Stimulated activated CD4-positive, alpha-beta T cell treated with anti-CD3 and anti-CD28 coated beads, Interleukin-4, amount 100 ng/mL, for 1 hour (primary cell): ENCODE measurements at regions not wholly inside any gene's neighbourhood (a gene's known extent, or its start where the extent isn't known, plus 50 kb on each side); places are given as distances from the start of the nearest gene placed in this dataset.

ENCODE experiments used
- DNase-seq: peaks from one replicate; pipeline ENCODE4 v3.0.0-alpha.2; 2020

GRCh38 chr15:37261685-37262084 is 161.3 kb upstream of the MEIS2 start:
- no peak for DNase-seq

- DNase-seq, result no peak
Measured at GRCh38 chr15:37262922-37263608, 162.7 kb upstream of the MEIS2 start.

DNA sequence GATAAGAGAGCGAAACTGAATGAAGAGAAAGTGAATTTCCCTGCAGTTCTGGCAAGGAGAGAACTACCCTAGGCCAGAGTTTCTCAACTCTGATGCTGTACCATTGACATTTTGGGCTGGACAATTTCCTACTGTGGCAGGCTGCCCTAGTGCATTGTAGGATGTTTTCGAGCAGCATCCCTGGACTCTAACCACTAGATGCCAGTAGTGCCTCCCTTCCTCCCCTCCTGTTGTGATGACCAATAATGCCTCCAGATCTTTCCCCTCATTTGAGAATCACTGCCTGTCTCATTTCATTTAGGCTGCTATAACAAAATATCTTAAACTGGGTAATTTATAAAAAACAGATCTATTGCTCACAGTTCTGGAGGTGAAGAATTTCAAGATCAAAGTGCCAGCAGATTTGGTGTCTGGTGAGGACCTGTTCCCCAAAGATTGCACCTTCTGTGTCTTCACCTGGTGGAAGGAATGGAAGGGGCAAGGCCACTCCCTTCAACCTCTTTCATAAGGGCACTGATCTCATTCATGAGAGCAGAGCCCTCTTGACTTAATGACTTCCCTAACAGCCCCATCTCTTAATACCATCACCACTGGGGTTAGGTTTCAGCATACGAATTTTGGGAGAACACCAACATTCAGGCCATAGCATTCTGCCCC is 188.9 kb upstream of the MEIS2 start:
- no peak for DNase-seq

- no peak for DNase-seq
Measured at GRCh38 chr15:37291920-37292319, 191.6 kb upstream of the MEIS2 start.

GRCh38 chr15:37298271-37298670 is 197.9 kb upstream of the MEIS2 start:
- no peak for DNase-seq

DNA sequence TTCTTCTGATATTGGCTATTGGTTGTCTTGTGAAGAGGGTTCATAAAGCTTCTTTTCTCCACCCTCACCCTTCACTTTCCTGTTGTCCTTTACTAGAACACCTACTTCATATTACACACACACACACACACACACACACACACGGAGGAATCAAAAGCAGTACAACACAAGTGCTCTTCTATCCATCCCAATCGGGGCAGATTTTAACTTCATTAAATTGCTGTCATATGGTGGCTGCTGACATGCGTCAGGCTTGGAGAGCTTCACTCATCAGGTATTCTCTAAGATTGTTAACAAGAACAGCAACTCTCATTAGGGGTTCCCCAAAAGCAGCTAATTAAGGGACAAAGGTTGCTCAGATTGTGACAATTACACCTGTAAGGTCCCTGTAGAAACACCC is 239.1 kb upstream of the MEIS2 start:
- DNase-seq, result no peak

- DNase-seq, result no peak
Measured at GRCh38 chr15:37339856-37340255, 239.5 kb upstream of the MEIS2 start.

DNA sequence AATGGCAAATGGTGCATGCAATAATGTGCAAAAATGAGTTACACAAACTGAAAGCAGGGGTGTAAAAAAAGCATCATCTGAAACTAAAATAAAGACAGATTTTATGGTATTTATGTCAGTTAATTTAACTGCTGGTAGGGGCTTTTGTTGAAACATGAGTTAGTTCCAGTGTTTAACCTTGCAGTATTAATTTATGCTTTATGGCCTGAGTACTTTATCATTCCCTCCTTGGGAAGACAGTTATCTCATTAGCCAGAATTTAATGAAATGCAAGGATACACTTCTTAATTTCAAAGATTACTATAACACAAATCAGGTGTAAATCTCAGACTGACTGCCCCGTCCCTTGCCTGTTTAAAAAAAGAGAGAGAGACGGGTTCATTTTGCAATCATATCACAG is 240.1 kb upstream of the MEIS2 start:
- no peak for DNase-seq

GRCh38 chr15:37359101-37359892 is 258.9 kb upstream of the MEIS2 start:
- DNase-seq, result no peak

- no peak for DNase-seq
Measured at GRCh38 chr15:37359893-37360290, 259.5 kb upstream of the MEIS2 start.

- DNase-seq, result no peak
Measured at GRCh38 chr15:37360724-37361123, 260.4 kb upstream of the MEIS2 start.

- DNase-seq, result no peak
Measured at GRCh38 chr15:37361621-37362020, 261.3 kb upstream of the MEIS2 start.

GRCh38 chr15:37362414-37362813 is 262.1 kb upstream of the MEIS2 start:
- DNase-seq, result no peak

- DNase-seq, result no peak
Measured at GRCh38 chr15:37368961-37369360, 268.6 kb upstream of the MEIS2 start.

- no peak for DNase-seq
Measured at GRCh38 chr15:37370941-37371340, 270.6 kb upstream of the MEIS2 start.

DNA sequence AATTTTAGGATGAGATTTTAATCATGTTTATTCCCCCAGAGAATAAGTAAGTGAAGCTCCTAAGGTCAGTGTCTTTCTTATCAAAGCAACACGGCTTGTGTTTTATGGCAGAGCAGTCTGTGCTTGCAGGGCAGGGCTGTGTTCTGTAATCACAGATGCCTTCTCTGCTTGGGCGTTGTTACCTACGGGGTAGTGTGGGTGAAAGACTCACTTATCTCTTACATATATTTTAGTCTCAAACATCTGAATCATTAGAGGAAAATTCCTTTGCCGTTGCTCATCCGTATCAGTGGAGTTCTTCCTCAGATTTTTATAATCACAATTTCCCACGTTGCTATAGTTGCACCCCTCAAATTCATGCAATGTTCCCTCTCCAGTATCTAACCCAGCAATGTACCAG is 271.7 kb upstream of the MEIS2 start:
- DNase-seq, result no peak

DNA sequence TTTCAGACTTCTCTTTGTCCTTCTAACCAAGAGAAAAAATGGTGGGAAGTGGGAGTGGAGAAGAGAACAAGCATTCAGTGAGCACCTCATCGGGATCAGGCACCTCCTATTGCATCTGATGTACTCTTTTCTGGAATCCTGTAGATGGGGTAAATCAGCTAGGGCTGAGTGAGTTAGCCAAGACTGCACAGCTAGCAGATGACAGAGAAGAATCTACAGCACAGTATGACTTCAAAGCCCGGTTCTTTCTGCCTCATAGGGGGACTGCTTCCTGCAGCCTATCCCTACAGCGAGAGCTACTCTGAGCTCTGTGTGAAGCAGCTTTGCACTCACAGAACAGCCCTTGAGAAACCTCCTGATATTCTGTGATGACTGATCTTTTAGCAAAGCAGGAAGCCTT is 275.2 kb upstream of the MEIS2 start:
- no peak for DNase-seq

GRCh38 chr15:37377428-37377827 is 277.1 kb upstream of the MEIS2 start:
- DNase-seq, result no peak

DNA sequence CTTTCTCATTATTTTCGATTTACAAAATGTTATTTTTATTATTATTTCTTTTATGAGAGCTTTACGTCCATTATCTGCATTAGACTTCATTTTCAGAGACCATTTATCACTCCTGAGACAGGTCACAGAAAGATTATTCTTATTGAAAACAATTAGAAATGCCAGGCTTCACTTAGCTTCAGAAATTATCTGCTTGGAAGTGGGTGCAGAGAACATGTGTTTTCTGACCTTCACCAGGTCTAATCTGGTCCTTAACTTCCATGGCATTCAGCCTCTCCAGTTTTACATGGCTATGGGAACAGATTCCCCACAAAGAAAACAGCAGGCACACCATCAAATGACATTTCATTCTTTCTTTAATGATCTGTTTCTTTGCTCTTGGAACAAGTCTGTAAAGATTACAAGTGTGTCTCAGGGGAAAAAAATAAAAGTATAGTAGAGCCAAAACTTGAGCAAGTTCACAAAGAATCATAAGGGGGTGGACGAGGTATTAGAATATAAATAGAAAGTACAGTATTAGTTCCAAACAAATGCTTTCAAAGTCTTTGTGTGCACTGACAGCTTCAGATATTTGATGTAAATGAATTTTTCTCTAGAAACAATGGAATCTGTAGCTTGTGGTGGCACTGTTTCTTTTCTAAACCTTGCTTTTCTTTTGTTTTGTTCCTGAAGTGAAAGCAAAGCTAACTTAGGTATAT is 294.2 kb upstream of the MEIS2 start:
- no peak for DNase-seq

- no peak for DNase-seq
Measured at GRCh38 chr15:37395100-37395468, 294.7 kb upstream of the MEIS2 start.

DNA sequence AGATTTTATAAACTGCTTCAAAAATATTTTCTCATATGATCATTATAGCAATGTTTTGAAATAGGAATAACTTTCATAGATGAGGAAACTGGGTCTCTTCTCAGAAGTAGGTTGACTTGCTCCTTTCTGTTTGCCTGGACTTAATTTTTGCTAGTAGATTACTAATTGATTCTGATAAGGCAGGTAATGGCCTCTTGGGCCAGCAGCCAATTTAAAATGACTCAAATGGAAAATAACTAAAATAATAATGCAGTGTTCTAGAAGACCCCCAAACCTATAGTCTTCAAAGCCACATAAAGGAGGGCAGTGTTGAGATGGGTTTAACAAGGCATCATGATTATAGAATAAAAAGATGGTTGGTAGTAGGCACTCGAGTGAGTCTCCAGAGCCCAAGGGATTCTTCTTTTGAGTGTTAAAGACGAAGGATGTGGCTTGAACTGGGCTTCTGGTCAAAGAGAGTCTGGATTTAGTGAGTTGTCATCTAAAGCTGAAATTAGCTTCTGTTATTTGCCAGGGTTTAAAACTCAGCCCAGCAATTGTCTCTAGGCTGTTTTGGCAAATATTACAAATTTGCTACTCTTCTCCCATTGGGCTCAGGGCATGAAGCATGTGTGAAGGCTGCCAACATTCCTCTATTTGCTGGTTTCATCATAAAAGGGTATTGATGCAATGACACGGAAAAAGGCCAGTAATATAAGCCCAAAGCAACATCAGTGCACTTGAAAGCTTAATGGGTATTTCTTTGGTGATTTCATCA is 297.1 kb upstream of the MEIS2 start:
- DNase-seq, result no peak

- no peak for DNase-seq
Measured at GRCh38 chr15:37416103-37416502, 315.8 kb upstream of the MEIS2 start.

GRCh38 chr15:37425541-37425940 is 325.2 kb upstream of the MEIS2 start:
- no peak for DNase-seq
